OCI-LY3 (cell line): ENCODE measurements at regions not wholly inside any gene's neighbourhood (a gene's known extent, or its start where the extent isn't known, plus 50 kb on each side); places are given as distances from the start of the nearest gene placed in this dataset.

ENCODE experiments used
- H2AFZ ChIP-seq: fragments of 200-600, 300-600 bp; shearing (Covaris generic); 2 replicates; pipeline ENCODE4 v1.6.0; 2014; ENCODE audit warnings: antibody characterized with exemption, low read depth, low read length
- H3K27ac ChIP-seq: fragments of 200-600, 300-600 bp; sonication (generic); 2 replicates; pipeline ENCODE4 v1.5.1; 2014; ENCODE audit warnings: mild to moderate bottlenecking, low read length, moderate library complexity, mixed read lengths
- H3K27me3 ChIP-seq: fragments of 200-600, 300-600 bp; sonication (generic); 2 replicates; pipeline ENCODE4 v1.6.1; 2014; ENCODE audit warnings: low read depth, low read length, mixed read lengths
- H3K36me3 ChIP-seq: fragments of 200-600, 300-600 bp; sonication (generic); replicated peaks from 2 replicates; pipeline ENCODE3; 2014; ENCODE audit warnings: low read depth, low read length, mixed read lengths
- H3K4me1 ChIP-seq: fragments of 300-600, 200-600 bp; sonication (generic); 2 replicates; pipeline ENCODE4 v1.6.1; 2014; ENCODE audit warnings: low read length, mixed read lengths
- H3K4me2 ChIP-seq: fragments of 200-600, 300-600 bp; sonication (generic); 2 replicates; pipeline ENCODE4 v1.6.1; 2014; ENCODE audit warnings: low read length, mixed read lengths
- H3K4me3 ChIP-seq: fragments of 300-600, 200-600 bp; sonication (generic); 2 replicates; pipeline ENCODE4 v1.5.1; 2014; ENCODE audit warnings: antibody characterized with exemption, mild to moderate bottlenecking, low read length, moderate library complexity
- H3K79me2 ChIP-seq: fragments of 300-600, 200-600 bp; shearing (Covaris generic); 2 replicates; pipeline ENCODE4 v1.6.1; 2014; ENCODE audit warnings: mild to moderate bottlenecking, low read length, mixed read lengths
- H3K9ac ChIP-seq: fragments of 300-600, 200-600 bp; shearing (Covaris generic); 2 replicates; pipeline ENCODE4 v1.6.0; 2014; ENCODE audit warnings: mild to moderate bottlenecking, low read length, moderate library complexity
- H3K9me3 ChIP-seq: fragments of 200-600, 300-600 bp; shearing (Covaris generic); 2 replicates; pipeline ENCODE4 v1.6.1; 2014; ENCODE audit warnings: low read length, mixed read lengths; ENCODE audit not compliant: insufficient read depth
- H4K20me1 ChIP-seq: fragments of 200-600, 300-600 bp; sonication (generic); 2 replicates; pipeline ENCODE4 v1.6.1; 2016; ENCODE audit warnings: low read length, mixed read lengths; ENCODE audit not compliant: insufficient read depth
- EZH2phosphoT487 ChIP-seq: fragments of 200-600 bp; shearing (Covaris generic); IDR thresholded peaks from 2 replicates; pipeline ENCODE4 v1.6.1; 2018; ENCODE audit warnings: antibody characterized with exemption, mixed run types, low read depth
- TF ChIP-seq, protein P1 (sequence below): fragments of 200-600, 300-600 bp; sonication (generic); IDR thresholded peaks from 2 replicates; pipeline ENCODE4 v1.5.1; 2014; ENCODE audit warnings: antibody characterized with exemption, low read length, low read depth

DNA sequence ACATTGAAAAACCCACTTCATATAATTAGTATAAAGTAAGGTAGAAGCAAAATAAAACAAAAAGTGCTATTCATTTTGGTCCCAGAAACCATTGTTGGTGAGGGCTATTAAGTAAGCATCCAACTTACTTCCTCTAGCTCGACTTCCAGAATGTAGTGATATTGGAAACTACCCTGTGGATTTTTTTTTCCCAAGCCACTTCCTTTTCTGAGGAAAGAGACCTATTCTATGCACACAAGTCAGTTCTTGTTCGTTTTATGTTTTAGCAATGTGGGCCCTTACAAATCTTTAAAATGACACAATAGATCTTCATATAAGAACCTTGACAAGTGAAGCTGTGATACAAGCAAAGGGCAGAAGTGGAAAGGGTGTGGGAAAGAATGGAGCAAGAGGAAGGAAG, 402.0 kb upstream of the TBL1XR1 start:
- Histone ChIP-seq H3K4me2 (no peak overlapping the region), H3K4me3 (no peak overlapping the region), H3K9me3 (no peaks in the 10 kb centered on the region), H4K20me1 (no peaks in the 10 kb centered on the region), H3K4me1 (peaks cover 31% of the 10 kb centered on the region), H3K27me3 (no peaks in the 10 kb centered on the region), H3K79me2 (no peaks in the 10 kb centered on the region), H3K27ac (no peak overlapping the region), H3K36me3 (no peaks in the 10 kb centered on the region), H2AFZ (no peak overlapping the region), H3K9ac (no peak overlapping the region)
- TF ChIP-seq, protein P1, sequence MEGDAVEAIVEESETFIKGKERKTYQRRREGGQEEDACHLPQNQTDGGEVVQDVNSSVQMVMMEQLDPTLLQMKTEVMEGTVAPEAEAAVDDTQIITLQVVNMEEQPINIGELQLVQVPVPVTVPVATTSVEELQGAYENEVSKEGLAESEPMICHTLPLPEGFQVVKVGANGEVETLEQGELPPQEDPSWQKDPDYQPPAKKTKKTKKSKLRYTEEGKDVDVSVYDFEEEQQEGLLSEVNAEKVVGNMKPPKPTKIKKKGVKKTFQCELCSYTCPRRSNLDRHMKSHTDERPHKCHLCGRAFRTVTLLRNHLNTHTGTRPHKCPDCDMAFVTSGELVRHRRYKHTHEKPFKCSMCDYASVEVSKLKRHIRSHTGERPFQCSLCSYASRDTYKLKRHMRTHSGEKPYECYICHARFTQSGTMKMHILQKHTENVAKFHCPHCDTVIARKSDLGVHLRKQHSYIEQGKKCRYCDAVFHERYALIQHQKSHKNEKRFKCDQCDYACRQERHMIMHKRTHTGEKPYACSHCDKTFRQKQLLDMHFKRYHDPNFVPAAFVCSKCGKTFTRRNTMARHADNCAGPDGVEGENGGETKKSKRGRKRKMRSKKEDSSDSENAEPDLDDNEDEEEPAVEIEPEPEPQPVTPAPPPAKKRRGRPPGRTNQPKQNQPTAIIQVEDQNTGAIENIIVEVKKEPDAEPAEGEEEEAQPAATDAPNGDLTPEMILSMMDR: no peak
- TF ChIP-seq EZH2phosphoT487: no peak

DNA sequence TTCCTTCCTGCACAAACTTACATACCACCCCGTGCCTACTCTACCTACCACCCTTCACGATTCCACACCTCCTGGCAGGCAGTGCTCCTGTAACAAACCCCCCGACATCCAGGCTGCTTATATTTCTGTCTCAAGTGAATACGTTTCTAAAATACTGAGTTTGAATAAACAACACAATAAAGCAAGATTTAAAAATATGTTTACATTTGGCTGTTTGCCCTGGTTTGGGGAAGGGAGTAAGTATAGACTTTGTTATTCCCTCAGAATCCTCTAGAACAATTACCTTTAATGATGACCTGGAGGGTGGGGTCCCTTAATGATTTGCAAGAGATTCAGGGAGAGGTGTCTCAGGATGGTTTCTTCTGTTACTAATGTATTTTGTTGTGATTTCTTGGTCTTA, 402.6 kb upstream of the TBL1XR1 start:
- no peak for TF ChIP-seq EZH2phosphoT487
- TF ChIP-seq, protein P1: no peak
- H3K4me2 ChIP-seq: no peak overlapping the region
- no peak overlapping the region for H3K27ac ChIP-seq
- H3K4me1 ChIP-seq: peaks cover 31% of the 10 kb centered on the region
- no peak overlapping the region for H3K4me3 ChIP-seq
- no peaks in the 10 kb centered on the region for H3K79me2 ChIP-seq
- no peaks in the 10 kb centered on the region for H3K36me3 ChIP-seq
- no peaks in the 10 kb centered on the region for H3K27me3 ChIP-seq
- no peaks in the 10 kb centered on the region for H3K9me3 ChIP-seq
- H2AFZ ChIP-seq: no peak overlapping the region
- no peak overlapping the region for H3K9ac ChIP-seq
- H4K20me1 ChIP-seq: no peaks in the 10 kb centered on the region

DNA sequence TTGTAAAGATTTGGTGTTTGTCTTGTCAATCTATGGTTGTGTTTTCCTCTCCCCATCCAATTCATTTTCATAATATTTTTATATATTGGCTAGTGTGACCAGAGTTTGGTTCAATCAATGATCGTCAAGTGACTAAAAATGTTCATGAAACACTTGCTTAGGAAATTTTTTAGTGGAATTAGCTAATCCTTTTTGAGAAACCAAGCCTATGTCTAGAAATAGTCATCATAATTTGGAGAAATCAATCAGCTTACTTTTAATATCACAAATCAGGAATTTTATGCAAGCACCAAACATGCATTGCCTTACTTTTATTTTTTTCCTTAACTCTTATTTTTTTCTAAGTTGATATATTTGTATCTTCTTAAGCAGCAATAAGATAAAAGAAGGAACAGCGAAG, 403.1 kb upstream of the TBL1XR1 start:
- Histone ChIP-seq H3K79me2 (no peaks in the 10 kb centered on the region), H3K36me3 (no peaks in the 10 kb centered on the region), H3K4me3 (no peak overlapping the region), H3K27ac (no peak overlapping the region), H3K9me3 (no peaks in the 10 kb centered on the region), H2AFZ (no peak overlapping the region), H3K9ac (no peak overlapping the region), H3K4me1 (peaks cover 31% of the 10 kb centered on the region), H3K27me3 (no peaks in the 10 kb centered on the region), H3K4me2 (no peak overlapping the region), H4K20me1 (no peaks in the 10 kb centered on the region)
- TF ChIP-seq, protein P1: no peak
- TF ChIP-seq EZH2phosphoT487: no peak

DNA sequence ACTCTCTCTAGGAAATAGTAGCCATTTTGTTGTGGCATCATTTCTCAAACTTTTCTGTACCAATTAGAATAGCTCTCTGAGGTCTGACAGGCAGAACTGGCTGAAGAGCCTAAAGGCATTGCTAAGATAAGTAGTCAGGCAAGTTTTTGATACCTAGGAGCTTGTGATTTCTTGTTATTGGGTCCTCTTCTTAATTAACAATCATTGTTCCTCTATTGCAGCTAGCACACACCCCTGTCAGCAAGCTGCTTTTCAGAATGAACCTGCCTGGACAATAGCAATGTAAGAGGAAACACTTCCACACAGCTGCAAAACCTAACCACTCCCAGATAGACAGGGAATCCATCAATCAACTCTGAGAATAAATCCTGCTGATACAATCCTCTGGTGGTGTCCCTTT, 403.9 kb upstream of the TBL1XR1 start:
- Histone ChIP-seq H3K9me3 (no peaks in the 10 kb centered on the region), H3K9ac (no peak overlapping the region), H3K4me2 (no peak overlapping the region), H2AFZ (no peak overlapping the region), H3K27me3 (no peaks in the 10 kb centered on the region), H3K4me3 (no peak overlapping the region), H3K36me3 (no peaks in the 10 kb centered on the region), H3K4me1 (peaks cover 31% of the 10 kb centered on the region), H3K79me2 (no peaks in the 10 kb centered on the region), H3K27ac (no peak overlapping the region), H4K20me1 (no peaks in the 10 kb centered on the region)
- TF ChIP-seq EZH2phosphoT487: no peak
- TF ChIP-seq, protein P1: no peak
